IMR-90 (cell line): ENCODE measurements at regions not wholly inside any gene's neighbourhood (a gene's known extent, or its start where the extent isn't known, plus 50 kb on each side); places are given as distances from the start of the nearest gene placed in this dataset.

Experiments
- ATAC-seq: fragments of 200-7000 bp; cut with Tn5 transposase; 2 replicates; pipeline ENCODE4 v1.9.1; 2020; ENCODE audit warnings: low read depth, mild to moderate bottlenecking, moderate library complexity
- BruUV-seq: library from RNA; stranded (reverse); fragments of 400-500 nt; replicated peaks from 2 replicates; lab custom pipeline; 2021; lab: Mats Ljungman, UMichigan
- CTCF ChIA-PET: fragments of 300-600 bp; formaldehyde crosslinking; extraction: SDS; loops from one replicate; lab custom pipeline; 2021; ENCODE audit warnings: antibody characterized with exemption; lab: Yijun Ruan, JAX
- POLR2A ChIA-PET: fragments of 300-600 bp; sonication (Branson Sonifier 250); formaldehyde crosslinking; loops from one replicate; lab custom pipeline; 2022; ENCODE audit warnings: antibody characterized with exemption; ENCODE audit not compliant: unreplicated experiment; lab: Charles Lee
- DNase-seq: peaks from one replicate; pipeline ENCODE4 v3.0.0; 2013
- H2AFZ ChIP-seq: replicated peaks from 2 replicates; pipeline ENCODE3; 2013; ENCODE audit warnings: low read length, mild to moderate bottlenecking; ENCODE audit not compliant: poor library complexity
- H2AK5ac ChIP-seq: 2 replicates; pipeline ENCODE4 v1.6.1; 2013; ENCODE audit warnings: low read depth, low read length, inconsistent platforms
- H2AK9ac ChIP-seq: replicated peaks from 2 replicates; pipeline ENCODE3; 2013; ENCODE audit warnings: mild to moderate bottlenecking, low read depth, low read length, moderate library complexity; ENCODE audit not compliant: poor library complexity
- H2BK120ac ChIP-seq: 2 replicates; pipeline ENCODE4 v1.6.1; 2013; ENCODE audit warnings: low read depth, low read length, inconsistent platforms
- H2BK15ac ChIP-seq: 3 replicates; pipeline ENCODE4 v1.6.1; 2013; ENCODE audit warnings: low read depth, low read length, inconsistent platforms
- H2BK20ac ChIP-seq: 2 replicates; pipeline ENCODE4 v1.6.1; 2013; ENCODE audit warnings: low read depth, mild to moderate bottlenecking, inconsistent platforms, low read length, moderate library complexity
- H2BK5ac ChIP-seq: 2 replicates; pipeline ENCODE4 v1.6.1; 2013; ENCODE audit warnings: mild to moderate bottlenecking, low read depth, low read length, inconsistent platforms; ENCODE audit not compliant: poor library complexity, severe bottlenecking
- H3K14ac ChIP-seq: replicated peaks from 2 replicates; pipeline ENCODE4 v1.6.1; 2013; ENCODE audit warnings: low read depth, low read length, inconsistent platforms
- H3K18ac ChIP-seq: 2 replicates; pipeline ENCODE4 v1.6.1; 2013; ENCODE audit warnings: low read depth, low read length, control low read depth
- H3K23ac ChIP-seq: 2 replicates; pipeline ENCODE4 v1.6.1; 2013; ENCODE audit warnings: low read depth, low read length, inconsistent platforms
- H3K27ac ChIP-seq: 2 replicates; pipeline ENCODE4 v1.5.1; 2013; ENCODE audit warnings: mild to moderate bottlenecking, control low read depth, low read length; ENCODE audit not compliant: insufficient read depth
- H3K27me3 ChIP-seq: 2 replicates; pipeline ENCODE4 v1.6.1; 2013; ENCODE audit warnings: low read length; ENCODE audit not compliant: control insufficient read depth, insufficient read depth
- H3K36me3 ChIP-seq: 2 replicates; pipeline ENCODE4 v1.6.1; 2013; ENCODE audit warnings: low read length, mixed read lengths; ENCODE audit not compliant: control insufficient read depth, insufficient read depth
- H3K4ac ChIP-seq: 2 replicates; pipeline ENCODE4 v1.6.1; 2013; ENCODE audit warnings: low read depth, low read length, inconsistent platforms
- H3K4me1 ChIP-seq: 2 replicates; pipeline ENCODE4 v1.6.1; 2013; ENCODE audit warnings: low read length, mixed read lengths; ENCODE audit not compliant: control insufficient read depth, insufficient read depth
- H3K4me2 ChIP-seq: 2 replicates; pipeline ENCODE4 v1.6.1; 2013; ENCODE audit warnings: low read depth, mild to moderate bottlenecking, control low read depth, low read length, moderate library complexity
- H3K4me3 ChIP-seq: 2 replicates; pipeline ENCODE4 v1.5.1; 2013; ENCODE audit warnings: low read depth, mild to moderate bottlenecking, control low read depth, low read length, moderate library complexity; ENCODE audit not compliant: insufficient read depth
- H3K56ac ChIP-seq: 2 replicates; pipeline ENCODE4 v1.6.1; 2013; ENCODE audit warnings: low read length, inconsistent platforms; ENCODE audit not compliant: insufficient read depth; ENCODE audit errors: extremely low read depth
- H3K79me1 ChIP-seq, 2 experiments: 2 replicates each; pipeline ENCODE4 v1.6.1; 2013; ENCODE audit warnings: low read length in 2 of 2, inconsistent platforms in 1 of 2, low read depth in 1 of 2
- H3K9ac ChIP-seq: 2 replicates; pipeline ENCODE4 v1.6.1; 2013; ENCODE audit warnings: low read depth, low read length, control low read depth
- H3K9me1 ChIP-seq: 2 replicates; pipeline ENCODE4 v1.6.1; 2013; ENCODE audit warnings: low read length, inconsistent platforms; ENCODE audit not compliant: insufficient read depth
- H3K9me3 ChIP-seq: 2 replicates; pipeline ENCODE4 v1.6.1; 2013; ENCODE audit warnings: low read length; ENCODE audit not compliant: control insufficient read depth, insufficient read depth
- H4K20me1 ChIP-seq: 2 replicates; pipeline ENCODE4 v1.6.1; 2013; ENCODE audit warnings: low read length, inconsistent platforms; ENCODE audit not compliant: insufficient read depth
- H4K5ac ChIP-seq: 2 replicates; pipeline ENCODE4 v1.6.1; 2013; ENCODE audit warnings: mild to moderate bottlenecking, low read depth, low read length, control low read depth
- H4K8ac ChIP-seq, 2 experiments: 2 replicates each; pipeline ENCODE4 v1.6.1; 2013; ENCODE audit warnings: low read depth in 2 of 2, low read length in 2 of 2, control low read depth in 1 of 2, inconsistent platforms in 1 of 2
- H4K91ac ChIP-seq: 2 replicates; pipeline ENCODE4 v1.6.1; 2013; ENCODE audit warnings: low read depth, low read length, inconsistent platforms; ENCODE audit not compliant: insufficient read depth
- CHD1 ChIP-seq: IDR thresholded peaks from 2 replicates; pipeline ENCODE4 v1.6.1; 2012; ENCODE audit warnings: low read depth, low read length, improper control_type of control experiment
- NFE2L2 ChIP-seq: fragments of 150-350 bp; IDR thresholded peaks from 2 replicates; pipeline ENCODE4 v1.6.1; 2016; ENCODE audit warnings: low read depth, mild to moderate bottlenecking, low read length
- POLR2A ChIP-seq: IDR thresholded peaks from 2 replicates; pipeline ENCODE4 v1.6.1; 2012; ENCODE audit warnings: mild to moderate bottlenecking, low read depth, low read length
- RAD21 ChIP-seq: IDR thresholded peaks from 2 replicates; pipeline ENCODE4 v1.6.1; 2012; ENCODE audit warnings: low read length, improper control_type of control experiment
- WGBS, 2 experiments: methylation state at CpG; one replicate each; pipeline versions ENCODE4 v1.1.5 to v1.1.7; 2013; ENCODE audit warnings: missing lambda C conversion rate in 2 of 2; ENCODE audit not compliant: insufficient read length in 1 of 2; ENCODE audit errors: extremely low coverage in 2 of 2; 5-methylcytosine and 5-hydroxymethylcytosine counted together
- dilution Hi-C: fragments of 300-500 bp; cut with HindIII; formaldehyde crosslinking; loops from one replicate; pipeline ENCODE4 v1.14.3; 2018; ENCODE audit warnings: low sequenced_read_pairs; ENCODE audit not compliant: unreplicated experiment
- in situ Hi-C: fragments of 300-500 bp; cut with MboI; formaldehyde crosslinking; loops from 3 replicates; pipeline ENCODE4 v1.14.3; 2019; ENCODE audit warnings: low sequenced_read_pairs, inconsistent platforms, mixed read lengths
- intact Hi-C: fragments of 100-400 bp; cut with micrococcal nuclease; formaldehyde crosslinking; loops from 2 replicates; pipeline ENCODE4 v1.10.0; 2022

DNA sequence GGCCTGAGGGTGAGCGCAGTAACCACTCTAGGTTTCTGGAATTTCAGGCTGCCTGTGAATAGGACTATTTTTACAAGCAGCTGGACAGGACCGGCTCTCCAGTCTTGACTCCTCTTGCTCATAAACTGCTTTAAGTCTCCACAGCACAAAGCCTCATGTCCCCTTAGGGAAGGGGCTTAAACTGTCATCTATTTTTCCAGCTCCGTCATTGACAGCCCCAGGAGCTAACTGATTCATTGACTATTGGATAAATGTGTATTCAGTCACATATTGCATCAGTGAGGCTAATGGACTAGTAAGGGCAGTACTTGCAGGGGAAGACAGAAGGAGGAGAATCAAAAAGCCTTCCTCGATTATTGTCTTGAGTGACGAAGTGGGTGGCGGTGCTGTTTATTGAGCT lies 719.4 kb upstream of the ADAMTS16 start:
- no peak overlapping the region for H3K18ac ChIP-seq
- no peak overlapping the region for H4K5ac ChIP-seq
- no peak overlapping the region for H2BK120ac ChIP-seq
- H2AK9ac ChIP-seq = no peak overlapping the region
- peaks cover 14% of the 10 kb centered on the region; the same call in 1 of the 2 replicates for H3K9me3 ChIP-seq
- H3K27me3 ChIP-seq = no peaks in the 10 kb centered on the region
- in situ Hi-C loops = no loop called here
- no peak overlapping the region for H2BK20ac ChIP-seq
- no peaks in the 10 kb centered on the region for H3K79me1 ChIP-seq
- no peak overlapping the region for H3K4ac ChIP-seq
- ATAC-seq (no peak), DNase-seq (no peak)
- ChIA-PET CTCF (no interaction called here), POLR2A (no interaction called here)
- no CpG with 5 or more reads among the region's 6 CpGs for whole genome bisulfite sequencing, 2 experiments
- no peak overlapping the region for H3K14ac ChIP-seq
- no peaks in the 10 kb centered on the region for H3K9me1 ChIP-seq
- H2BK15ac ChIP-seq = no peak overlapping the region
- no peak overlapping the region for H3K9ac ChIP-seq
- no peak overlapping the region for H2AFZ ChIP-seq
- TF ChIP-seq RAD21 (no peak), NFE2L2 (no peak), POLR2A (no peak), CHD1 (no peak)
- H2AK5ac ChIP-seq = no peak overlapping the region
- no peak overlapping the region for H2BK5ac ChIP-seq
- intact Hi-C loops = no loop called here
- no peak overlapping the region for H4K91ac ChIP-seq
- no peaks in the 10 kb centered on the region for H3K4me1 ChIP-seq
- no TSS peak for BruUV-seq
- H4K8ac ChIP-seq = no peak overlapping the region
- dilution Hi-C loops = no loop called here
- no peaks in the 10 kb centered on the region for H4K20me1 ChIP-seq
- no peak overlapping the region for H3K4me2 ChIP-seq
- no peak overlapping the region for H3K27ac ChIP-seq
- no peak overlapping the region for H3K56ac ChIP-seq
- H3K36me3 ChIP-seq = no peaks in the 10 kb centered on the region
- no peak overlapping the region for H3K23ac ChIP-seq
- no peak overlapping the region for H3K4me3 ChIP-seq
